GM21381 (cell line): ENCODE measurements at regions not wholly inside any gene's neighbourhood (a gene's known extent, or its start where the extent isn't known, plus 50 kb on each side); places are given as distances from the start of the nearest gene placed in this dataset.
A peak's percentile ranks its signal among the peaks of the same experiment; 100 is the strongest.
"Not testable (repeated sequence)": the region's sequence is repeated elsewhere in the genome, so short reads cannot be mapped to it uniquely, and the experiment has no call there.

Experiments
- ATAC-seq: cut with Tn5 transposase; IDR thresholded peaks from one replicate; pipeline ENCODE4 v1.9.1; 2021; ENCODE audit warnings: mild to moderate bottlenecking, moderate library complexity; ENCODE audit not compliant: unreplicated experiment

GRCh38 chr1:194859481-194860154 is 1673.2 kb upstream of the B3GALT2 start:
- not testable (repeated sequence) for ATAC-seq

- ATAC-seq = not testable (repeated sequence)
Observed at GRCh38 chr1:194858811-194859480, 1672.5 kb upstream of the B3GALT2 start.

GRCh38 chr1:194857413-194857812 is 1671.0 kb upstream of the B3GALT2 start:
- no peak for ATAC-seq

- no peak for ATAC-seq
Observed at GRCh38 chr1:194848846-194849245, 1662.4 kb upstream of the B3GALT2 start.

- ATAC-seq = peak; percentile 88
Observed at GRCh38 chr1:194846488-194846887, 1660.1 kb upstream of the B3GALT2 start.

- ATAC-seq = no peak
Observed at GRCh38 chr1:194843077-194843476, 1656.7 kb upstream of the B3GALT2 start.

- no peak for ATAC-seq
Observed at GRCh38 chr1:194833111-194833510, 1646.7 kb upstream of the B3GALT2 start.

- not testable (repeated sequence) for ATAC-seq
Observed at GRCh38 chr1:194831595-194831994, 1645.2 kb upstream of the B3GALT2 start.

GRCh38 chr1:194830387-194830786 is 1644.0 kb upstream of the B3GALT2 start:
- peak; percentile 92 for ATAC-seq

GRCh38 chr1:194829492-194829891 is 1643.1 kb upstream of the B3GALT2 start:
- no peak for ATAC-seq

- no peak for ATAC-seq
Observed at GRCh38 chr1:194825382-194825781, 1639.0 kb upstream of the B3GALT2 start.

GRCh38 chr1:194821091-194821490 is 1634.7 kb upstream of the B3GALT2 start:
- ATAC-seq = no peak

GRCh38 chr1:194818674-194819073 is 1632.3 kb upstream of the B3GALT2 start:
- ATAC-seq = no peak

- no peak for ATAC-seq
Observed at GRCh38 chr1:194816859-194817258, 1630.4 kb upstream of the B3GALT2 start.

- no peak for ATAC-seq
Observed at GRCh38 chr1:194813096-194813495, 1626.7 kb upstream of the B3GALT2 start.

GRCh38 chr1:194809665-194810064 is 1623.3 kb upstream of the B3GALT2 start:
- no peak for ATAC-seq

GRCh38 chr1:194809215-194809614 is 1622.8 kb upstream of the B3GALT2 start:
- no peak for ATAC-seq

- ATAC-seq = no peak
Observed at GRCh38 chr1:194807530-194808220, 1621.3 kb upstream of the B3GALT2 start.

- ATAC-seq = no peak
Observed at GRCh38 chr1:194802572-194802971, 1616.2 kb upstream of the B3GALT2 start.

- peak; percentile 85 for ATAC-seq
Observed at GRCh38 chr1:194795917-194796593, 1609.6 kb upstream of the B3GALT2 start.

GRCh38 chr1:194787001-194787400 is 1600.6 kb upstream of the B3GALT2 start:
- no peak for ATAC-seq
